BJ (cell line): ENCODE measurements at regions not wholly inside any gene's neighbourhood (a gene's known extent, or its start where the extent isn't known, plus 50 kb on each side); places are given as distances from the start of the nearest gene placed in this dataset.

Experiments
- CTCF ChIA-PET: fragments of 350-600 bp; formaldehyde crosslinking; extraction: SDS; loops from one replicate; lab custom pipeline; 2021; ENCODE audit warnings: antibody characterized with exemption, inconsistent platforms; lab: Yijun Ruan, JAX
- POLR2A ChIA-PET: fragments of 300-600 bp; sonication (Branson Sonifier 250); formaldehyde crosslinking; extraction: SDS; loops from one replicate; lab custom pipeline; 2021; ENCODE audit warnings: antibody characterized with exemption; lab: Charles Lee
- DNase-seq: peaks from one replicate; pipeline ENCODE4 v3.0.0-alpha.2; 2011; ENCODE audit warnings: low read depth
- H3K27me3 ChIP-seq: 2 replicates; pipeline ENCODE4 v1.6.0; 2011; ENCODE audit warnings: low read length; ENCODE audit not compliant: control insufficient read depth, insufficient read depth
- H3K36me3 ChIP-seq: 2 replicates; pipeline ENCODE4 v1.5.1; 2011; ENCODE audit warnings: low read length; ENCODE audit not compliant: control insufficient read depth, insufficient read depth
- H3K4me3 ChIP-seq: 2 replicates; pipeline ENCODE4 v1.5.1; 2011; ENCODE audit warnings: low read depth, mild to moderate bottlenecking, control low read depth, low read length
- TF ChIP-seq, protein P1 (sequence below): IDR thresholded peaks from 2 replicates; pipeline ENCODE4 v1.5.1; 2011; ENCODE audit warnings: low read depth, mild to moderate bottlenecking, control low read depth, inconsistent platforms, low read length, moderate library complexity; ENCODE audit not compliant: insufficient read depth

GRCh38 chr2:191610756-191611155, 67.2 kb upstream of the NABP1 start:
- DNase-seq, result no peak
- CTCF ChIA-PET, result interaction anchor here (0.9 kb wide), 1 partner anchor 11 kb away, joined by 3 read pairs; no protein-coding TSS in a partner anchor
- H3K36me3 ChIP-seq, result no peaks in the 10 kb centered on the region

DNA sequence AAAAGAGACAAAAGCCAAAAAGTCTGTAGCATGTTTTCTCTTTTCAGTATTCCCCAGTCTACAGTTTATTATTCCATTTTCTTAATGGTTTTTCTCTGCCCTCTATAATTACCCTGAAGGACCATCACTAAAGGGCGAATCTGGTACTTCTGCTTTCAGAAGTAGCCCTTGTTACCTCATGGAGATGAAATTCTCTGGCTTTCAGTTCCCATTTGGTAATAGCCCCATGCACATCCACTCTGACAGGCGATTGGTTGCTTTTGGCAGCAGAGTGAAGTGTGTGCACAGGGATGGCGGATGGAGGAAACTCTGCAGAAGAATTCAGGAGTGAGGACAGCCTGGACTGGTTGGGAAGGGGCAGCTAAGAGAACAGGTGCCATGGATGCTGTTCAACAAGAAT, 66.3 kb upstream of the NABP1 start:
- Histone ChIP-seq H3K4me3 (no peak overlapping the region), H3K36me3 (no peaks in the 10 kb centered on the region), H3K27me3 (no peaks in the 10 kb centered on the region)
- TF ChIP-seq, protein P1, sequence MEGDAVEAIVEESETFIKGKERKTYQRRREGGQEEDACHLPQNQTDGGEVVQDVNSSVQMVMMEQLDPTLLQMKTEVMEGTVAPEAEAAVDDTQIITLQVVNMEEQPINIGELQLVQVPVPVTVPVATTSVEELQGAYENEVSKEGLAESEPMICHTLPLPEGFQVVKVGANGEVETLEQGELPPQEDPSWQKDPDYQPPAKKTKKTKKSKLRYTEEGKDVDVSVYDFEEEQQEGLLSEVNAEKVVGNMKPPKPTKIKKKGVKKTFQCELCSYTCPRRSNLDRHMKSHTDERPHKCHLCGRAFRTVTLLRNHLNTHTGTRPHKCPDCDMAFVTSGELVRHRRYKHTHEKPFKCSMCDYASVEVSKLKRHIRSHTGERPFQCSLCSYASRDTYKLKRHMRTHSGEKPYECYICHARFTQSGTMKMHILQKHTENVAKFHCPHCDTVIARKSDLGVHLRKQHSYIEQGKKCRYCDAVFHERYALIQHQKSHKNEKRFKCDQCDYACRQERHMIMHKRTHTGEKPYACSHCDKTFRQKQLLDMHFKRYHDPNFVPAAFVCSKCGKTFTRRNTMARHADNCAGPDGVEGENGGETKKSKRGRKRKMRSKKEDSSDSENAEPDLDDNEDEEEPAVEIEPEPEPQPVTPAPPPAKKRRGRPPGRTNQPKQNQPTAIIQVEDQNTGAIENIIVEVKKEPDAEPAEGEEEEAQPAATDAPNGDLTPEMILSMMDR, result no peak
- CTCF ChIA-PET, result interaction anchor here (0.6 to 1.4 kb wide), 3 partner anchors 11 to 45 kb away, joined by 3 read pairs; no protein-coding TSS in a partner anchor
- no peak for DNase-seq
- POLR2A ChIA-PET, result interaction anchor here (1.8 kb wide), 1 partner anchor 66 kb away, joined by 6 read pairs; the partner anchor contains the start of gene NABP1

More at GRCh38 chr2:191610756-191611155, 67.2 kb upstream of the NABP1 start:
- POLR2A ChIA-PET, result interaction anchor here (1.8 kb wide), 1 partner anchor 67 kb away, joined by 6 read pairs; the partner anchor contains the start of gene NABP1
- H3K4me3 ChIP-seq, result no peak overlapping the region
- TF ChIP-seq, protein P1, result no peak
- no peaks in the 10 kb centered on the region for H3K27me3 ChIP-seq

- ChIA-PET POLR2A (interaction anchor here (1.8 kb wide), 1 partner anchor 65 kb away, joined by 6 read pairs; the partner anchor contains the start of gene NABP1), CTCF (interaction anchor here (0.7 to 1.4 kb wide), 2 partner anchors 21 to 244 kb away, joined by 3 to 4 read pairs; no protein-coding TSS in a partner anchor)
- TF ChIP-seq, protein P1, result no peak
- Histone ChIP-seq H3K4me3 (no peak overlapping the region), H3K27me3 (no peaks in the 10 kb centered on the region), H3K36me3 (no peaks in the 10 kb centered on the region)
- peak; percentile 91 for DNase-seq
Measured at GRCh38 chr2:191612496-191612895, 65.4 kb upstream of the NABP1 start.

DNA sequence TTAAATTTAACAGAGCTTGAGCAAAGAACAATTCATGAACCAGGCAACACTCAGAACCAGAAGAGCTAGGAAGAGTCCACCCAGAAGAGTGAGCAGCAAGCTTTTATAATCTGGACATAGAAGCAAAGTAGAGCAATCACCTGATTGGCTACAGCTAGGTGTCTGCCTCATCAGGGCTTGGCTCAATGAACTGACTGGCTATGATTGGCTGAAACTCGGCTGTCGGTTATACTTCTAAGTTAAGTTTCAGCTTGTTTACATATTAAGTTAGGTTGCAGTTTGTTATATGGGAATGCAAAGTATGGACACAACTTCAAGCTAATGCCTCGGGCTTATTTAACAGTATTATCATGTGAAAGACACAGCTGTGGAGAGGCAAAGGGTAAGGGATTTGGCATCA, 63.2 kb upstream of the NABP1 start:
- POLR2A ChIA-PET, result interaction anchor here (0.6 kb wide), 2 partner anchors 11 to 13 kb away, joined by 5 to 6 read pairs; no protein-coding TSS in a partner anchor
- Histone ChIP-seq H3K36me3 (no peaks in the 10 kb centered on the region), H3K4me3 (no peak overlapping the region), H3K27me3 (no peaks in the 10 kb centered on the region)
- no peak for DNase-seq
- CTCF ChIA-PET, result interaction anchor here (1.0 kb wide), 1 partner anchor 26 kb away, joined by 3 read pairs; no protein-coding TSS in a partner anchor
- TF ChIP-seq, protein P1, result no peak

GRCh38 chr2:191615596-191615995, 62.3 kb upstream of the NABP1 start:
- CTCF ChIA-PET, result no interaction called here
- no peak for DNase-seq
- POLR2A ChIA-PET, result no interaction called here

More at GRCh38 chr2:191615596-191615995, 62.3 kb upstream of the NABP1 start:
- TF ChIP-seq, protein P1, result no peak
- Histone ChIP-seq H3K36me3 (no peaks in the 10 kb centered on the region), H3K4me3 (no peak overlapping the region), H3K27me3 (no peaks in the 10 kb centered on the region)
